T-cell (primary cell): ENCODE measurements at regions not wholly inside any gene's neighbourhood (a gene's known extent, or its start where the extent isn't known, plus 50 kb on each side); places are given as distances from the start of the nearest gene placed in this dataset.

Source experiments
- ATAC-seq, 4 experiments: fragments of 200-7000 bp in 3 of 4; fragments of 150-1000 bp in 1 of 4; cut with Tn5 transposase; replicated peaks in 1 of 4; 1 replicate in 3 of 4; 2 replicates in 1 of 4; pipeline ENCODE4 v1.10.0; 2021; ENCODE audit warnings: moderate library complexity in 3 of 4, mild to moderate bottlenecking in 2 of 4, moderate number of reproducible peaks in 1 of 4
- CTCF ChIA-PET, 2 donors: fragments of 300-600 bp; sonication (Branson Sonifier 250); formaldehyde crosslinking; loops; one replicate each; lab custom pipeline; 2022; ENCODE audit warnings: antibody characterized with exemption in 2 of 2; lab: Charles Lee
- POLR2A ChIA-PET, 2 donors: fragments of 300-600 bp; sonication (Branson Sonifier 250); formaldehyde crosslinking; loops; one replicate each; lab custom pipeline; 2022; ENCODE audit warnings: antibody characterized with exemption in 2 of 2; lab: Charles Lee
- DNase-seq, 35 experiments: peaks; one replicate each; pipeline versions ENCODE4 v3.0.0 to v3.0.0-alpha.2; 2013 to 2023
- H3K27ac ChIP-seq: one replicate; pipeline ENCODE4 v1.5.1; 2013; ENCODE audit warnings: low read length
- H3K27me3 ChIP-seq, 2 experiments: replicated peaks in 1 of 2; 1 replicate in 1 of 2; 2 replicates in 1 of 2; pipeline versions ENCODE4 v1.6.1 to v1.7.0; 2013; ENCODE audit warnings: low read length in 1 of 2, mixed read lengths in 1 of 2; ENCODE audit not compliant: control insufficient read depth in 2 of 2, insufficient read depth in 2 of 2; ENCODE audit errors: extremely low read depth in 1 of 2
- H3K36me3 ChIP-seq, 2 donors: 1 replicate in 1 of 2; 2 replicates in 1 of 2; pipeline versions ENCODE4 v1.6.1 to v1.7.0; 2013; ENCODE audit warnings: low read length in 1 of 2; ENCODE audit not compliant: control insufficient read depth in 2 of 2, insufficient read depth in 1 of 2; ENCODE audit errors: extremely low read depth in 1 of 2
- H3K4me1 ChIP-seq, 2 experiments: 1 replicate in 1 of 2; 2 replicates in 1 of 2; pipeline versions ENCODE4 v1.6.1 to v1.7.0; 2013; ENCODE audit warnings: low read length in 2 of 2, mixed read lengths in 1 of 2; ENCODE audit not compliant: insufficient read depth in 2 of 2, control insufficient read depth in 1 of 2; ENCODE audit errors: extremely low read depth in 1 of 2
- H3K4me3 ChIP-seq, 2 donors: 1 replicate in 1 of 2; 2 replicates in 1 of 2; pipeline versions ENCODE4 v1.5.1 to v1.7.0; 2013; ENCODE audit warnings: mild to moderate bottlenecking in 2 of 2, low read length in 1 of 2, moderate library complexity in 1 of 2; ENCODE audit not compliant: control insufficient read depth in 1 of 2; ENCODE audit errors: extremely low read depth in 1 of 2
- H3K9me3 ChIP-seq: 2 replicates; pipeline ENCODE4 v1.7.0; 2013
- H3K27ac Mint-ChIP-seq, 2 donors: one replicate each; pipeline ENCODE4 v1.8.0; 2020 to 2021; ENCODE audit warnings: mild to moderate bottlenecking in 2 of 2, mixed read lengths in 2 of 2
- H3K27me3 Mint-ChIP-seq, 2 donors: one replicate each; pipeline ENCODE4 v1.8.0; 2021 to 2022; ENCODE audit warnings: mixed read lengths in 2 of 2
- H3K36me3 Mint-ChIP-seq: one replicate; pipeline ENCODE4 v1.8.0; 2021; ENCODE audit warnings: mixed read lengths
- H3K4me1 Mint-ChIP-seq, 3 donors: one replicate each; pipeline ENCODE4 v1.8.0; 2020 to 2022; ENCODE audit warnings: mixed read lengths in 3 of 3, mild to moderate bottlenecking in 1 of 3
- H3K4me3 Mint-ChIP-seq, 3 donors: one replicate each; pipeline ENCODE4 v1.8.0; 2020 to 2022; ENCODE audit warnings: mild to moderate bottlenecking in 3 of 3, mixed read lengths in 3 of 3, moderate library complexity in 3 of 3
- H3K9me3 Mint-ChIP-seq, 3 donors: one replicate each; pipeline ENCODE4 v1.8.0; 2020 to 2022; ENCODE audit warnings: mixed read lengths in 3 of 3
- WGBS: methylation state at CpG from one replicate; pipeline ENCODE4 v1.1.5; 2013; ENCODE audit warnings: missing lambda C conversion rate; ENCODE audit not compliant: insufficient coverage; 5-methylcytosine and 5-hydroxymethylcytosine counted together

- no peak overlapping the region for H3K27ac Mint-ChIP-seq
- no peaks in the 10 kb centered on the region for H3K36me3 Mint-ChIP-seq
- peaks cover 0 to 4% (median 0%) of the 10 kb centered on the region in 3 donors for H3K4me1 Mint-ChIP-seq
- no peaks in the 10 kb centered on the region for H3K36me3 ChIP-seq
- no peaks in the 10 kb centered on the region for H3K9me3 ChIP-seq
- CTCF ChIA-PET = no interaction called here
- no peak overlapping the region for H3K27ac ChIP-seq
- H3K27me3 ChIP-seq = no peaks in the 10 kb centered on the region
- H3K4me3 ChIP-seq = no peak overlapping the region
- H3K4me1 ChIP-seq = no peaks in the 10 kb centered on the region
- H3K9me3 Mint-ChIP-seq = no peaks in the 10 kb centered on the region
- DNase-seq (no peak), ATAC-seq (no peak)
- no peak overlapping the region for H3K4me3 Mint-ChIP-seq
- WGBS = 74% methylated on average over 2 of the region's 8 CpGs
- POLR2A ChIA-PET = no interaction called here
- H3K27me3 Mint-ChIP-seq = peaks cover 0 to 12% of the 10 kb centered on the region in 2 donors
Measured at GRCh38 chr15:95825671-95826411, 504.7 kb upstream of the NR2F2 start.

GRCh38 chr15:95826412-95827195 is 503.9 kb upstream of the NR2F2 start:
- Histone ChIP-seq H3K4me1 (no peaks in the 10 kb centered on the region), H3K27me3 (no peaks in the 10 kb centered on the region), H3K27ac (no peak overlapping the region), H3K4me3 (no peak overlapping the region), H3K36me3 (no peaks in the 10 kb centered on the region), H3K9me3 (no peaks in the 10 kb centered on the region)
- no peak overlapping the region for H3K4me3 Mint-ChIP-seq
- ChIA-PET POLR2A (no interaction called here), CTCF (no interaction called here)
- H3K27me3 Mint-ChIP-seq = peaks cover 0 to 12% of the 10 kb centered on the region in 2 donors
- ATAC-seq (peak in 1 of 4 experiments; percentile 36), DNase-seq (peak in 2 of 35 experiments; percentile 1 to 28)
- no peaks in the 10 kb centered on the region for H3K9me3 Mint-ChIP-seq
- peaks cover 0 to 4% (median 0%) of the 10 kb centered on the region in 3 donors for H3K4me1 Mint-ChIP-seq
- no peaks in the 10 kb centered on the region for H3K36me3 Mint-ChIP-seq
- no CpG with 5 or more reads among the region's 8 CpGs for WGBS
- H3K27ac Mint-ChIP-seq = no peak overlapping the region

GRCh38 chr15:95829062-95829461 is 501.4 kb upstream of the NR2F2 start:
- Mint-ChIP-seq H3K27me3 (peaks cover 0 to 12% of the 10 kb centered on the region in 2 donors), H3K4me1 (peaks cover 0 to 4% (median 0%) of the 10 kb centered on the region in 3 donors), H3K9me3 (no peaks in the 10 kb centered on the region), H3K4me3 (no peak overlapping the region), H3K27ac (no peak overlapping the region), H3K36me3 (no peaks in the 10 kb centered on the region)
- Histone ChIP-seq H3K27me3 (no peaks in the 10 kb centered on the region), H3K9me3 (no peaks in the 10 kb centered on the region), H3K36me3 (no peaks in the 10 kb centered on the region), H3K27ac (no peak overlapping the region), H3K4me3 (no peak overlapping the region), H3K4me1 (no peaks in the 10 kb centered on the region)
- ChIA-PET POLR2A (no interaction called here), CTCF (interaction anchor here in 1 of 2 donors (0.7 kb wide), 1 partner anchor 729 kb away, joined by 5 read pairs; no protein-coding TSS in a partner anchor)
- ATAC-seq = no peak
- no peak for DNase-seq
- WGBS = 76% methylated on average over 3 of the region's 5 CpGs

GRCh38 chr15:95830281-95830680 is 500.2 kb upstream of the NR2F2 start:
- Mint-ChIP-seq H3K27me3 (peaks cover 0 to 12% of the 10 kb centered on the region in 2 donors), H3K27ac (no peak overlapping the region), H3K4me1 (peaks cover 0 to 4% (median 0%) of the 10 kb centered on the region in 3 donors), H3K9me3 (no peaks in the 10 kb centered on the region), H3K36me3 (no peaks in the 10 kb centered on the region), H3K4me3 (no peak overlapping the region)
- POLR2A ChIA-PET = no interaction called here
- Histone ChIP-seq H3K9me3 (no peaks in the 10 kb centered on the region), H3K36me3 (no peaks in the 10 kb centered on the region), H3K4me3 (no peak overlapping the region), H3K4me1 (no peaks in the 10 kb centered on the region), H3K27ac (no peak overlapping the region), H3K27me3 (no peaks in the 10 kb centered on the region)
- ATAC-seq = no peak
- CTCF ChIA-PET = no interaction called here
- no CpG with 5 or more reads among the region's 4 CpGs for WGBS
- no peak for DNase-seq

GRCh38 chr15:95832668-95833067 is 497.8 kb upstream of the NR2F2 start:
- no peaks in the 10 kb centered on the region for H3K4me1 Mint-ChIP-seq
- H3K27ac Mint-ChIP-seq = no peak overlapping the region
- no peak for ATAC-seq
- no peaks in the 10 kb centered on the region for H3K27me3 ChIP-seq
- no peaks in the 10 kb centered on the region for H3K36me3 ChIP-seq
- H3K36me3 Mint-ChIP-seq = no peaks in the 10 kb centered on the region
- WGBS = no CpG with 5 or more reads among the region's 3 CpGs
- POLR2A ChIA-PET = interaction anchor here (0.6 kb wide), 2 partner anchors 10 to 23 kb away, joined by 3 read pairs; no protein-coding TSS in a partner anchor
- CTCF ChIA-PET = no interaction called here
- H3K4me3 ChIP-seq = no peak overlapping the region
- no peak overlapping the region for H3K27ac ChIP-seq
- H3K4me1 ChIP-seq = no peaks in the 10 kb centered on the region
- DNase-seq = no peak
- no peaks in the 10 kb centered on the region for H3K9me3 Mint-ChIP-seq
- peaks cover 0 to 5% of the 10 kb centered on the region in 2 donors for H3K27me3 Mint-ChIP-seq
- no peaks in the 10 kb centered on the region for H3K9me3 ChIP-seq
- H3K4me3 Mint-ChIP-seq = no peak overlapping the region

- H3K9me3 ChIP-seq = no peaks in the 10 kb centered on the region
- H3K36me3 Mint-ChIP-seq = no peaks in the 10 kb centered on the region
- H3K27me3 ChIP-seq = no peaks in the 10 kb centered on the region
- POLR2A ChIA-PET = no interaction called here
- no peak for ATAC-seq
- no peak for DNase-seq
- 100% methylated on average over 1 of the region's 5 CpGs for WGBS
- H3K27ac ChIP-seq = no peak overlapping the region
- H3K27me3 Mint-ChIP-seq = peaks cover 0 to 5% of the 10 kb centered on the region in 2 donors
- no peak overlapping the region for H3K4me3 Mint-ChIP-seq
- peaks cover 11 to 12% (median 12%) of the 10 kb centered on the region in 3 donors for H3K4me1 Mint-ChIP-seq
- no peak overlapping the region for H3K27ac Mint-ChIP-seq
- no peaks in the 10 kb centered on the region for H3K9me3 Mint-ChIP-seq
- H3K36me3 ChIP-seq = no peaks in the 10 kb centered on the region
- no peak overlapping the region for H3K4me3 ChIP-seq
- peaks cover 0 to 3% of the 10 kb centered on the region in 2 experiments for H3K4me1 ChIP-seq
- CTCF ChIA-PET = interaction anchor here in 1 of 2 donors (0.5 kb wide), 1 partner anchor 278 kb away, joined by 3 read pairs; no protein-coding TSS in a partner anchor
Measured at GRCh38 chr15:95834028-95834804, 496.3 kb upstream of the NR2F2 start.
